GM19035 (cell line): ENCODE measurements at regions not wholly inside any gene's neighbourhood (a gene's known extent, or its start where the extent isn't known, plus 50 kb on each side); places are given as distances from the start of the nearest gene placed in this dataset.

Experiments used
- ATAC-seq: cut with Tn5 transposase; IDR thresholded peaks from one replicate; pipeline ENCODE4 v1.9.1; 2021; ENCODE audit not compliant: unreplicated experiment

GRCh38 chr12:67929384-67929772, 59.9 kb upstream of the IFNG-AS1 start:
- no peak for ATAC-seq

GRCh38 chr12:67937822-67938221, 51.4 kb upstream of the IFNG-AS1 start:
- ATAC-seq, result no peak
